ENCODE measurements at regions not wholly inside any gene's neighbourhood (a gene's known extent, or its start where the extent isn't known, plus 50 kb on each side); places are given as distances from the start of the nearest gene placed in this dataset.

DNA sequence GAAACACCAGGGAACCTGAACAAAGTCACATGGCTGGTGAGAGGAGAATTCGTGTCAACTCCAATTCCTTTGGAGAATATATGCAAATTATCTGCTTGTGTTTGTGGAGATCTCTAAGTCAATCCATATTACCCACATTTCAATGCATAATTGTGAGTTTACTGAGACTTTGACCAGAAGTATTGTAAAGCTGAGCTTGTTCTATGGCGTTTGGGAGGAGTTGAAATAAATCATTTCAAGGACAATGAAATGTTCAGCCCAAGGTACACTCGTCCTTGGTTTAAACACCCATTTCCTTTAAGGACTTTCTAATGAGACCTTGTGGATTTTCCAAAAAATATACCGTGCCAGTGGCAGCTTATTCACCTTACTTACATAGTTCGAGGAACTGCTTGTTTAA, 186.6 kb upstream of the HDAC9 start:
- no peak for TF ChIP-seq POLR2AphosphoS5 (IDR thresholded peaks at IDR 0.05; ENCODE audit: low read depth, low read length)
- TF ChIP-seq PAX5 (IDR thresholded peaks at IDR 0.05; ENCODE audit: insufficient read depth, low read length, severe bottlenecking): no peak
- no peak for TF ChIP-seq POLR2A (IDR thresholded peaks at IDR 0.05; ENCODE audit: low read depth, low read length)
- TF ChIP-seq TAF1 (IDR thresholded peaks at IDR 0.05; ENCODE audit: low read depth, low read length): no peak
- no peak for TF ChIP-seq SPI1 (IDR thresholded peaks at IDR 0.05; ENCODE audit: low read depth, low read length)
- TF ChIP-seq POU2F2 (IDR thresholded peaks at IDR 0.05; ENCODE audit: low read depth, low read length): no peak
- FAIRE-seq: no peak
- DNase-seq (ENCODE audit: insufficient read length, low spot score): no peak

DNA sequence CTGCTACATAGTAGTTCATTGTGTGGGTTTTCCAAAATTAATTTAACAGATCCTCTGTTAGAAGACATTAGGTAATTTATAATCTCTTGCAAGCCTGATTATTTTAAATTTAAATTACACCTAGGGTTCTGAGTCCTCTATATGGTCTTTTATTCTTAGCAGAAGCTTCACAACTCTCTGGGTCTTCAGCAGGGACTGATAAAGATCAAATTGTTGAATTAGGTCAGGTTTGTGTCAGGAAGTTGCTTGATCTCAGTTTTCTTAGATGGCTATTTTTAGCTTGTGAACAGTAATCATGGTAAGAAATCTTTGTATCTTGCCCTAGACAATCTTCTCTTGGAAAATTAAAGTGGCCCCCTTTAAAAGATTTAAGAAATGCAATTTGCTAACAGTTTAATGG, 183.1 kb upstream of the HDAC9 start:
- DNase-seq (ENCODE audit: insufficient read length, low spot score) (no peak), FAIRE-seq (no peak)
- no peak for TF ChIP-seq TAF1 (IDR thresholded peaks at IDR 0.05; ENCODE audit: low read depth, low read length)
- no peak for TF ChIP-seq POLR2A (IDR thresholded peaks at IDR 0.05; ENCODE audit: low read depth, low read length)
- no peak for TF ChIP-seq SPI1 (IDR thresholded peaks at IDR 0.05; ENCODE audit: low read depth, low read length)
- TF ChIP-seq POLR2AphosphoS5 (IDR thresholded peaks at IDR 0.05; ENCODE audit: low read depth, low read length): no peak
- TF ChIP-seq POU2F2 (IDR thresholded peaks at IDR 0.05; ENCODE audit: low read depth, low read length): no peak
- no peak for TF ChIP-seq PAX5 (IDR thresholded peaks at IDR 0.05; ENCODE audit: insufficient read depth, low read length, severe bottlenecking)

DNA sequence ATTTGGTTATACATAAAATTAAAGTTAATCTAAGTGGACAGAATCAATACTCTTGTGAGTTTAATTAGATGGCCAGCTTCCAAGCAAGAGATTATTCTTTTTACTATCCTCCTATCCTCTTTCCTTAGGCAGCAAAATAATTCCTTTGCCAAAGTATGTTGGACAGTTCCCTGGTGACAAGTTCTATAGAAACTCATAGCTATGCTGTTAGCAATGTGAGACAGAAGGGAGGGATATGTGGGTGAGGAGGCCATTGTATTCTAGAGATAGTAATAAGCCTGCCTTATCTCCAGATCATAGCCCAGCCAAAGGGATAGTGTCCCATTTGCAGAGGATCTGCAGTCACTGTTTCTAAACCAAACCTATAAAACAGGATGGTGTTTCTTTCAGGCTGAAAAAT, 181.6 kb upstream of the HDAC9 start:
- DNase-seq (ENCODE audit: insufficient read length, low spot score): no peak
- TF ChIP-seq POU2F2 (IDR thresholded peaks at IDR 0.05; ENCODE audit: low read depth, low read length): no peak
- no peak for TF ChIP-seq PAX5 (IDR thresholded peaks at IDR 0.05; ENCODE audit: insufficient read depth, low read length, severe bottlenecking)
- TF ChIP-seq POLR2A (IDR thresholded peaks at IDR 0.05; ENCODE audit: low read depth, low read length): no peak
- no peak for TF ChIP-seq POLR2AphosphoS5 (IDR thresholded peaks at IDR 0.05; ENCODE audit: low read depth, low read length)
- no peak for TF ChIP-seq SPI1 (IDR thresholded peaks at IDR 0.05; ENCODE audit: low read depth, low read length)
- TF ChIP-seq TAF1 (IDR thresholded peaks at IDR 0.05; ENCODE audit: low read depth, low read length): no peak
- FAIRE-seq: no peak

DNA sequence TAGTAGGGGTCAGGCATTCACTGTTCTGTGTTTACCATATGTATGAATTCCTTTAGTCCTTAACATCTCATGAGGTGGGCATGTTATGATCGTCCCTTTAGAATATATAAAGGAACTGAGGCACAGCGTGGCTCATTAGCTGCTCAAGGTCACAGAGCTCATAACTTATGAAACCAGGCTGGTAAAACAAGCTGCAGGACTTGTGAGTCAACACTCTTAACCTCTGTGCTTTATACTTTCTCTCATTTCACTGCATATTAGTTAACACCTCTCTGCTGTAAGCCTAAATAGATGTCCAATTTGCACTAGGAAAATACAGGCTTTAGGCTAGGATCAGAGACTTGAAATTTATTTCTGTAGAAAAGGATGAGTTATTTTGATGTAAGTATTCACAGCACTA, 180.3 kb upstream of the HDAC9 start:
- DNase-seq (ENCODE audit: insufficient read length, low spot score) (no peak), FAIRE-seq (no peak)
- TF ChIP-seq TAF1 (IDR thresholded peaks at IDR 0.05; ENCODE audit: low read depth, low read length) (no peak), SPI1 (IDR thresholded peaks at IDR 0.05; ENCODE audit: low read depth, low read length) (no peak), POLR2AphosphoS5 (IDR thresholded peaks at IDR 0.05; ENCODE audit: low read depth, low read length) (no peak), POLR2A (IDR thresholded peaks at IDR 0.05; ENCODE audit: low read depth, low read length) (no peak), PAX5 (IDR thresholded peaks at IDR 0.05; ENCODE audit: insufficient read depth, low read length, severe bottlenecking) (no peak), POU2F2 (IDR thresholded peaks at IDR 0.05; ENCODE audit: low read depth, low read length) (no peak)

DNA sequence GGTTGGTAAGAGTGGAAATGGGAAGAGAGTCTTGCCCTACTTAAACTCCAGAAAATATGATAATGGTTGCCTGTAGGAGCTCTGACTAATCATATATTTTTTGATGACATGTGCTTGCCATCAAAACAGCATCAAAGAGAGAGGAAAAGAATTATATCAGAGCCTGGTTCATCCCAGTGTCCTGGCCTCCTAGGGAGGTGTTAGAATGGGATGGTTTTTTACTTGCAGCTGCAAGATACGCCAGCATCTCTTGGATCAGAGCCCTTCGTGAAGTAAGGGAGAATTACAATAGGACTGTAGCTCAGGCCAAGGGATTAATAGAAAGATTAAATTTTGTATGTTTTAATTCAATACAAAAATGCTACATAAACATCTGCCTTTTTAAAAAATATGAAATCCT, 177.6 kb upstream of the HDAC9 start:
- DNase-seq (ENCODE audit: insufficient read length, low spot score) (no peak), FAIRE-seq (no peak)
- no peak for TF ChIP-seq PAX5 (IDR thresholded peaks at IDR 0.05; ENCODE audit: insufficient read depth, low read length, severe bottlenecking)
- no peak for TF ChIP-seq SPI1 (IDR thresholded peaks at IDR 0.05; ENCODE audit: low read depth, low read length)
- TF ChIP-seq POLR2A (IDR thresholded peaks at IDR 0.05; ENCODE audit: low read depth, low read length): no peak
- no peak for TF ChIP-seq POU2F2 (IDR thresholded peaks at IDR 0.05; ENCODE audit: low read depth, low read length)
- TF ChIP-seq TAF1 (IDR thresholded peaks at IDR 0.05; ENCODE audit: low read depth, low read length): no peak
- no peak for TF ChIP-seq POLR2AphosphoS5 (IDR thresholded peaks at IDR 0.05; ENCODE audit: low read depth, low read length)

DNA sequence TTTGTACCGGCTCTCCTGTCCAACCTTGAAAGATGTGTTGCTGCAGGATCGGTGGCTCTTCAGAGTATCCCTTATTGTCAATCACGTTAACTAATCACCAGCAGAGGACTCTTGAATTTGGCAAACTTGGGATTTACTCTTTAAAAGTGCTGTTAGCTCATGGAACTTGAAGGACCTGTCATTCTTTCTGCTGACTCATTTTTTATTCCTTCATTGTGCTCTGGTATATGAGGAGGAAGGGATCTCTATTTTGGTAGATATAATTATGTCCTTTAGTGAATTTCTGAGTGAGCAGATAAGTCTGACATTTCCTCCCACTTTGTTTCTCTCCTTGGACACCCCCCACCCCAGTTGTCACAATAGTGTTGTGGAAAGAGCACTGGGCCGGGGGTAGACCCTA, 175.1 kb upstream of the HDAC9 start:
- DNase-seq (ENCODE audit: insufficient read length, low spot score) (no peak), FAIRE-seq (no peak)
- TF ChIP-seq POU2F2 (IDR thresholded peaks at IDR 0.05; ENCODE audit: low read depth, low read length) (no peak), PAX5 (IDR thresholded peaks at IDR 0.05; ENCODE audit: insufficient read depth, low read length, severe bottlenecking) (no peak), TAF1 (IDR thresholded peaks at IDR 0.05; ENCODE audit: low read depth, low read length) (no peak), POLR2A (IDR thresholded peaks at IDR 0.05; ENCODE audit: low read depth, low read length) (no peak), POLR2AphosphoS5 (IDR thresholded peaks at IDR 0.05; ENCODE audit: low read depth, low read length) (no peak), SPI1 (IDR thresholded peaks at IDR 0.05; ENCODE audit: low read depth, low read length) (no peak)

DNA sequence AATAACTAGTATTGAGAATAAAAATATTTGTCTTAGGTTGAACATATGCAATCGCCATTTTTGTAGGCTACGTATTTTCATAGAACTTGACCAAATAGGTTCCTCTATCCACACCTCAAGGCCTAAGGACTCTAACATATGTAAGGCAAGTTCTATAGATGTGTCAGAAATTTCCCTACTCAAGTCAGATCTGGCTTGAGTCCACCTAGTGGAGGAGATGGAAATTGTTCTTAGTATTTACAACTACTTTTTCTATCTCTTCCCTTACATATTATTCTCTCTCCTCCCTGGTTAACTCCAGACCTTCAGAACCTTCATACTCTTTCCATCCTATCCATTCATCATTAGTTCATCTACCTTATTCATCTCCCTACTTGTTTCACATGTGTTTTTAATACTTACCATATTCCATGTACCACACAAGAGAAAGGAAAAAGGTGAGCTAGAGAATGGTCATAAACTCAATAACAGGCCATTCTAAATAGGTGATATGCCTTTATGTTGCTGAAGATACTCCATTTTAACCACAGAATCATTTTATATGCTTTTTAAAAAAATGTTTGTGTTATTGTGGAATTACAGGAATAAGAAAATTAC, 174.5 kb upstream of the HDAC9 start:
- DNase-seq (ENCODE audit: insufficient read length, low spot score): peak; percentile 5
- peak; percentile 77 for FAIRE-seq
- TF ChIP-seq TAF1 (IDR thresholded peaks at IDR 0.05; ENCODE audit: low read depth, low read length) (no peak), POU2F2 (IDR thresholded peaks at IDR 0.05; ENCODE audit: low read depth, low read length) (no peak), POLR2A (IDR thresholded peaks at IDR 0.05; ENCODE audit: low read depth, low read length) (no peak), SPI1 (IDR thresholded peaks at IDR 0.05; ENCODE audit: low read depth, low read length) (no peak), PAX5 (IDR thresholded peaks at IDR 0.05; ENCODE audit: insufficient read depth, low read length, severe bottlenecking) (no peak), POLR2AphosphoS5 (IDR thresholded peaks at IDR 0.05; ENCODE audit: low read depth, low read length) (no peak)

DNA sequence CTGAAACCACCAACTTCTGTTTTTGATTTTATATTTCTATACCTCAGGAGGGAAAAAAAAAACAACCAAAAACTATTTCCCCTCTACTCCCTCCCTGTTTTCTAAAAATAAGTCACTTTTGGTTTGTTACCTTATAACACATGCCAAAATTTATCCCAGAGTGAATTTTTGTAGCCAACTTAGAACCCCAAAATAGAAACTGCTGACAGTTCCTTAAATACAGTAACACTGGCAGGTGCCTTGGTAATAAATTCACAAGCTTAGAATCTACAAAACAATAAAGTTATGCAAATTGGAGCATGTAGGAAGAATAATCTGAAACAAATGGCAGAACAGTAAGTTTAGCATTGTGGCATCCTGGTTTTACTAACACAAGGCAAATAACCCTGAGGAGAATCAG, 165.0 kb upstream of the HDAC9 start:
- TF ChIP-seq POLR2AphosphoS5 (IDR thresholded peaks at IDR 0.05; ENCODE audit: low read depth, low read length): no peak
- TF ChIP-seq SPI1 (IDR thresholded peaks at IDR 0.05; ENCODE audit: low read depth, low read length): no peak
- DNase-seq (ENCODE audit: insufficient read length, low spot score): no peak
- no peak for FAIRE-seq

DNA sequence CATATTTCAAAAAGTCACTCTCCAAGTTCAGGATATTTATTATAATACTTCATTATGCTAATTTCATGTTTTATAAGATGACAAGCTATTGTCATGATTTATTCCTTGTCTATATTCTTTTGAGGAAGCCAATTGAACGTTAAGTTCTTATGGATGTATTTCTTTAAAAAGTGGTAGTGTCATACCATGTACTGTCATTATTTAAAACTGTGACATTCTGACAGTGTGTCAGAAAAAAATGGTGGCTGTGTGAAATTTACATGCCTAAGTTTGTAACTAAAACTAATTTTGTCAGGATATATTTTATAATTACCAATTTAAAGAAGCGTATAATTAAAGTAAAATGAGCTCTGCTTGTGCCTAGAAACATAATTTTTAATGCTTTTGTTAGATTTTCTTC, 158.9 kb upstream of the HDAC9 start:
- no peak for FAIRE-seq

More for the DNA sequence above, 158.9 kb upstream of the HDAC9 start:
- TF ChIP-seq POLR2AphosphoS5 (IDR thresholded peaks at IDR 0.05; ENCODE audit: low read depth, low read length): no peak
- no peak for TF ChIP-seq SPI1 (IDR thresholded peaks at IDR 0.05; ENCODE audit: low read depth, low read length)
- no peak for TF ChIP-seq PAX5 (IDR thresholded peaks at IDR 0.05; ENCODE audit: insufficient read depth, low read length, severe bottlenecking)
- TF ChIP-seq POU2F2 (IDR thresholded peaks at IDR 0.05; ENCODE audit: low read depth, low read length): no peak
- TF ChIP-seq POLR2A (IDR thresholded peaks at IDR 0.05; ENCODE audit: low read depth, low read length): no peak
- no peak for TF ChIP-seq TAF1 (IDR thresholded peaks at IDR 0.05; ENCODE audit: low read depth, low read length)
- no peak for DNase-seq (ENCODE audit: insufficient read length, low spot score)

Data from GM12891 (cell line).